IMR-90 (cell line): ENCODE measurements at regions not wholly inside any gene's neighbourhood (a gene's known extent, or its start where the extent isn't known, plus 50 kb on each side); places are given as distances from the start of the nearest gene placed in this dataset.

Experiments used
- ATAC-seq: fragments of 200-7000 bp; cut with Tn5 transposase; 2 replicates; pipeline ENCODE4 v1.9.1; 2020; ENCODE audit warnings: low read depth, mild to moderate bottlenecking, moderate library complexity
- BruUV-seq: library from RNA; stranded (reverse); fragments of 400-500 nt; replicated peaks from 2 replicates; lab custom pipeline; 2021; lab: Mats Ljungman, UMichigan
- CTCF ChIA-PET: fragments of 300-600 bp; formaldehyde crosslinking; extraction: SDS; loops from one replicate; lab custom pipeline; 2021; ENCODE audit warnings: antibody characterized with exemption; lab: Yijun Ruan, JAX
- POLR2A ChIA-PET: fragments of 300-600 bp; sonication (Branson Sonifier 250); formaldehyde crosslinking; loops from one replicate; lab custom pipeline; 2022; ENCODE audit warnings: antibody characterized with exemption; ENCODE audit not compliant: unreplicated experiment; lab: Charles Lee
- DNase-seq: peaks from one replicate; pipeline ENCODE4 v3.0.0; 2013
- H2AFZ ChIP-seq: replicated peaks from 2 replicates; pipeline ENCODE3; 2013; ENCODE audit warnings: low read length, mild to moderate bottlenecking; ENCODE audit not compliant: poor library complexity
- H2AK5ac ChIP-seq: 2 replicates; pipeline ENCODE4 v1.6.1; 2013; ENCODE audit warnings: low read depth, low read length, inconsistent platforms
- H2AK9ac ChIP-seq: replicated peaks from 2 replicates; pipeline ENCODE3; 2013; ENCODE audit warnings: mild to moderate bottlenecking, low read depth, low read length, moderate library complexity; ENCODE audit not compliant: poor library complexity
- H2BK120ac ChIP-seq: 2 replicates; pipeline ENCODE4 v1.6.1; 2013; ENCODE audit warnings: low read depth, low read length, inconsistent platforms
- H2BK15ac ChIP-seq: 3 replicates; pipeline ENCODE4 v1.6.1; 2013; ENCODE audit warnings: low read depth, low read length, inconsistent platforms
- H2BK20ac ChIP-seq: 2 replicates; pipeline ENCODE4 v1.6.1; 2013; ENCODE audit warnings: low read depth, mild to moderate bottlenecking, inconsistent platforms, low read length, moderate library complexity
- H2BK5ac ChIP-seq: 2 replicates; pipeline ENCODE4 v1.6.1; 2013; ENCODE audit warnings: mild to moderate bottlenecking, low read depth, low read length, inconsistent platforms; ENCODE audit not compliant: poor library complexity, severe bottlenecking
- H3K14ac ChIP-seq: replicated peaks from 2 replicates; pipeline ENCODE4 v1.6.1; 2013; ENCODE audit warnings: low read depth, low read length, inconsistent platforms
- H3K18ac ChIP-seq: 2 replicates; pipeline ENCODE4 v1.6.1; 2013; ENCODE audit warnings: low read depth, low read length, control low read depth
- H3K23ac ChIP-seq: 2 replicates; pipeline ENCODE4 v1.6.1; 2013; ENCODE audit warnings: low read depth, low read length, inconsistent platforms
- H3K27ac ChIP-seq: 2 replicates; pipeline ENCODE4 v1.5.1; 2013; ENCODE audit warnings: mild to moderate bottlenecking, control low read depth, low read length; ENCODE audit not compliant: insufficient read depth
- H3K27me3 ChIP-seq: 2 replicates; pipeline ENCODE4 v1.6.1; 2013; ENCODE audit warnings: low read length; ENCODE audit not compliant: control insufficient read depth, insufficient read depth
- H3K36me3 ChIP-seq: 2 replicates; pipeline ENCODE4 v1.6.1; 2013; ENCODE audit warnings: low read length, mixed read lengths; ENCODE audit not compliant: control insufficient read depth, insufficient read depth
- H3K4ac ChIP-seq: 2 replicates; pipeline ENCODE4 v1.6.1; 2013; ENCODE audit warnings: low read depth, low read length, inconsistent platforms
- H3K4me1 ChIP-seq: 2 replicates; pipeline ENCODE4 v1.6.1; 2013; ENCODE audit warnings: low read length, mixed read lengths; ENCODE audit not compliant: control insufficient read depth, insufficient read depth
- H3K4me2 ChIP-seq: 2 replicates; pipeline ENCODE4 v1.6.1; 2013; ENCODE audit warnings: low read depth, mild to moderate bottlenecking, control low read depth, low read length, moderate library complexity
- H3K4me3 ChIP-seq: 2 replicates; pipeline ENCODE4 v1.5.1; 2013; ENCODE audit warnings: low read depth, mild to moderate bottlenecking, control low read depth, low read length, moderate library complexity; ENCODE audit not compliant: insufficient read depth
- H3K56ac ChIP-seq: 2 replicates; pipeline ENCODE4 v1.6.1; 2013; ENCODE audit warnings: low read length, inconsistent platforms; ENCODE audit not compliant: insufficient read depth; ENCODE audit errors: extremely low read depth
- H3K79me1 ChIP-seq, 2 experiments: 2 replicates each; pipeline ENCODE4 v1.6.1; 2013; ENCODE audit warnings: low read length in 2 of 2, inconsistent platforms in 1 of 2, low read depth in 1 of 2
- H3K9ac ChIP-seq: 2 replicates; pipeline ENCODE4 v1.6.1; 2013; ENCODE audit warnings: low read depth, low read length, control low read depth
- H3K9me1 ChIP-seq: 2 replicates; pipeline ENCODE4 v1.6.1; 2013; ENCODE audit warnings: low read length, inconsistent platforms; ENCODE audit not compliant: insufficient read depth
- H3K9me3 ChIP-seq: 2 replicates; pipeline ENCODE4 v1.6.1; 2013; ENCODE audit warnings: low read length; ENCODE audit not compliant: control insufficient read depth, insufficient read depth
- H4K20me1 ChIP-seq: 2 replicates; pipeline ENCODE4 v1.6.1; 2013; ENCODE audit warnings: low read length, inconsistent platforms; ENCODE audit not compliant: insufficient read depth
- H4K5ac ChIP-seq: 2 replicates; pipeline ENCODE4 v1.6.1; 2013; ENCODE audit warnings: mild to moderate bottlenecking, low read depth, low read length, control low read depth
- H4K8ac ChIP-seq, 2 experiments: 2 replicates each; pipeline ENCODE4 v1.6.1; 2013; ENCODE audit warnings: low read depth in 2 of 2, low read length in 2 of 2, control low read depth in 1 of 2, inconsistent platforms in 1 of 2
- H4K91ac ChIP-seq: 2 replicates; pipeline ENCODE4 v1.6.1; 2013; ENCODE audit warnings: low read depth, low read length, inconsistent platforms; ENCODE audit not compliant: insufficient read depth
- BHLHE40 ChIP-seq: fragments of 150-350 bp; IDR thresholded peaks from 2 replicates; pipeline ENCODE4 v1.6.1; 2016; ENCODE audit warnings: mild to moderate bottlenecking, low read depth, low read length
- CEBPB ChIP-seq: IDR thresholded peaks from 2 replicates; pipeline ENCODE4 v1.6.1; 2012; ENCODE audit warnings: low read depth, low read length, improper control_type of control experiment
- CHD1 ChIP-seq: IDR thresholded peaks from 2 replicates; pipeline ENCODE4 v1.6.1; 2012; ENCODE audit warnings: low read depth, low read length, improper control_type of control experiment
- FOS ChIP-seq: fragments of 150-350 bp; IDR thresholded peaks from 2 replicates; pipeline ENCODE4 v1.6.1; 2016; ENCODE audit warnings: low read depth, low read length
- MAFK ChIP-seq: IDR thresholded peaks from 2 replicates; pipeline ENCODE4 v1.6.1; 2012; ENCODE audit warnings: low read depth, low read length, improper control_type of control experiment
- MAZ ChIP-seq: IDR thresholded peaks from 2 replicates; pipeline ENCODE4 v1.6.1; 2012; ENCODE audit warnings: low read depth, mild to moderate bottlenecking, low read length, improper control_type of control experiment, moderate library complexity, borderline replicate concordance
- MXI1 ChIP-seq: IDR thresholded peaks from 2 replicates; pipeline ENCODE4 v1.6.1; 2012; ENCODE audit warnings: low read depth, mild to moderate bottlenecking, low read length, moderate library complexity, borderline replicate concordance
- NFE2L2 ChIP-seq: fragments of 150-350 bp; IDR thresholded peaks from 2 replicates; pipeline ENCODE4 v1.6.1; 2016; ENCODE audit warnings: low read depth, mild to moderate bottlenecking, low read length
- POLR2A ChIP-seq: IDR thresholded peaks from 2 replicates; pipeline ENCODE4 v1.6.1; 2012; ENCODE audit warnings: mild to moderate bottlenecking, low read depth, low read length
- RAD21 ChIP-seq: IDR thresholded peaks from 2 replicates; pipeline ENCODE4 v1.6.1; 2012; ENCODE audit warnings: low read length, improper control_type of control experiment
- RCOR1 ChIP-seq: IDR thresholded peaks from 2 replicates; pipeline ENCODE4 v1.6.1; 2012; ENCODE audit warnings: mild to moderate bottlenecking, low read length, improper control_type of control experiment; ENCODE audit not compliant: insufficient replicate concordance
- RFX5 ChIP-seq: IDR thresholded peaks from 2 replicates; pipeline ENCODE4 v1.8.0; 2012; ENCODE audit warnings: low read depth, mild to moderate bottlenecking, low read length, moderate library complexity
- SMC3 ChIP-seq: fragments of 150-350 bp; IDR thresholded peaks from 2 replicates; pipeline ENCODE4 v1.6.1; 2016; ENCODE audit warnings: low read depth, mild to moderate bottlenecking, antibody characterized with exemption, low read length, moderate library complexity
- WGBS, 2 experiments: methylation state at CpG; one replicate each; pipeline versions ENCODE4 v1.1.5 to v1.1.7; 2013; ENCODE audit warnings: missing lambda C conversion rate in 2 of 2; ENCODE audit not compliant: insufficient read length in 1 of 2; ENCODE audit errors: extremely low coverage in 2 of 2; 5-methylcytosine and 5-hydroxymethylcytosine counted together
- dilution Hi-C: fragments of 300-500 bp; cut with HindIII; formaldehyde crosslinking; loops from one replicate; pipeline ENCODE4 v1.14.3; 2018; ENCODE audit warnings: low sequenced_read_pairs; ENCODE audit not compliant: unreplicated experiment
- in situ Hi-C: fragments of 300-500 bp; cut with MboI; formaldehyde crosslinking; loops from 3 replicates; pipeline ENCODE4 v1.14.3; 2019; ENCODE audit warnings: low sequenced_read_pairs, inconsistent platforms, mixed read lengths
- intact Hi-C: fragments of 100-400 bp; cut with micrococcal nuclease; formaldehyde crosslinking; loops from 2 replicates; pipeline ENCODE4 v1.10.0; 2022
- TF ChIP-seq, protein P1 (sequence below): conservative IDR thresholded peaks from 2 replicates; pipeline ENCODE4 v1.5.1; 2012; ENCODE audit warnings: mild to moderate bottlenecking, low read depth, low read length, improper control_type of control experiment
- TF ChIP-seq, protein P2 (sequence below): fragments of 150-350 bp; IDR thresholded peaks from 2 replicates; pipeline ENCODE4 v1.6.1; 2016; ENCODE audit warnings: low read depth, mild to moderate bottlenecking, low read length, moderate library complexity, borderline replicate concordance
- TF ChIP-seq, protein P3 (sequence below): fragments of 150-350 bp; IDR thresholded peaks from 2 replicates; pipeline ENCODE4 v1.6.1; 2017; ENCODE audit warnings: mild to moderate bottlenecking, antibody characterized with exemption, low read length, low read depth

DNA sequence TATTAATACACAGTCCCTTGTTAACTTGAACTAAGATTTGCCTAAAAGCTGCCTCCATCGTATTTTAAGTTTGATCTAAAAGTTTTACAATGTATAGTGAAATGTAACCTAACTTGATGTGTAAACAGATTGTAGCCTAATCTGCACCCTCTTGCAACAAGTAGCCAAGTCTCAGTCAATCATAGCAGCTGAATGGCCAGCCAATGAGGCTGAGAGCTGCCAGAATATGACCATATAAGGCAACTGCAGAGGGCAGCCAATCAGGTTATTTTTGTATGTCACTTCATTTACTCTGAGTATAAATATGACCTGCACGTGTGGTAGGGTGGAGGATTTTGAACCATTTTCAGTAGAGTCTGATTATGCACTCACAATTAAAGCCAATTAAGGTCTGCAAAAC, 51.2 kb upstream of the SPANXN3 start:
- in situ Hi-C loops = no loop called here
- H4K91ac ChIP-seq = no peak overlapping the region
- no peak overlapping the region for H3K56ac ChIP-seq
- TF ChIP-seq SMC3 (no peak), CEBPB (no peak), CHD1 (no peak), FOS (no peak), BHLHE40 (no peak), RAD21 (no peak), MAZ (no peak), RCOR1 (no peak), NFE2L2 (no peak), RFX5 (no peak), MXI1 (no peak), MAFK (no peak), POLR2A (no peak)
- TF ChIP-seq, protein P1, sequence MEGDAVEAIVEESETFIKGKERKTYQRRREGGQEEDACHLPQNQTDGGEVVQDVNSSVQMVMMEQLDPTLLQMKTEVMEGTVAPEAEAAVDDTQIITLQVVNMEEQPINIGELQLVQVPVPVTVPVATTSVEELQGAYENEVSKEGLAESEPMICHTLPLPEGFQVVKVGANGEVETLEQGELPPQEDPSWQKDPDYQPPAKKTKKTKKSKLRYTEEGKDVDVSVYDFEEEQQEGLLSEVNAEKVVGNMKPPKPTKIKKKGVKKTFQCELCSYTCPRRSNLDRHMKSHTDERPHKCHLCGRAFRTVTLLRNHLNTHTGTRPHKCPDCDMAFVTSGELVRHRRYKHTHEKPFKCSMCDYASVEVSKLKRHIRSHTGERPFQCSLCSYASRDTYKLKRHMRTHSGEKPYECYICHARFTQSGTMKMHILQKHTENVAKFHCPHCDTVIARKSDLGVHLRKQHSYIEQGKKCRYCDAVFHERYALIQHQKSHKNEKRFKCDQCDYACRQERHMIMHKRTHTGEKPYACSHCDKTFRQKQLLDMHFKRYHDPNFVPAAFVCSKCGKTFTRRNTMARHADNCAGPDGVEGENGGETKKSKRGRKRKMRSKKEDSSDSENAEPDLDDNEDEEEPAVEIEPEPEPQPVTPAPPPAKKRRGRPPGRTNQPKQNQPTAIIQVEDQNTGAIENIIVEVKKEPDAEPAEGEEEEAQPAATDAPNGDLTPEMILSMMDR = no peak
- TF ChIP-seq, protein P2, sequence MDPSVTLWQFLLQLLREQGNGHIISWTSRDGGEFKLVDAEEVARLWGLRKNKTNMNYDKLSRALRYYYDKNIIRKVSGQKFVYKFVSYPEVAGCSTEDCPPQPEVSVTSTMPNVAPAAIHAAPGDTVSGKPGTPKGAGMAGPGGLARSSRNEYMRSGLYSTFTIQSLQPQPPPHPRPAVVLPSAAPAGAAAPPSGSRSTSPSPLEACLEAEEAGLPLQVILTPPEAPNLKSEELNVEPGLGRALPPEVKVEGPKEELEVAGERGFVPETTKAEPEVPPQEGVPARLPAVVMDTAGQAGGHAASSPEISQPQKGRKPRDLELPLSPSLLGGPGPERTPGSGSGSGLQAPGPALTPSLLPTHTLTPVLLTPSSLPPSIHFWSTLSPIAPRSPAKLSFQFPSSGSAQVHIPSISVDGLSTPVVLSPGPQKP = no peak
- TF ChIP-seq, protein P3, sequence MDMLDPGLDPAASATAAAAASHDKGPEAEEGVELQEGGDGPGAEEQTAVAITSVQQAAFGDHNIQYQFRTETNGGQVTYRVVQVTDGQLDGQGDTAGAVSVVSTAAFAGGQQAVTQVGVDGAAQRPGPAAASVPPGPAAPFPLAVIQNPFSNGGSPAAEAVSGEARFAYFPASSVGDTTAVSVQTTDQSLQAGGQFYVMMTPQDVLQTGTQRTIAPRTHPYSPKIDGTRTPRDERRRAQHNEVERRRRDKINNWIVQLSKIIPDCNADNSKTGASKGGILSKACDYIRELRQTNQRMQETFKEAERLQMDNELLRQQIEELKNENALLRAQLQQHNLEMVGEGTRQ = no peak
- no peak overlapping the region for H2BK5ac ChIP-seq
- no peaks in the 10 kb centered on the region for H3K79me1 ChIP-seq
- H2BK15ac ChIP-seq = no peak overlapping the region
- CTCF ChIA-PET = no interaction called here
- H3K23ac ChIP-seq = no peak overlapping the region
- H3K9me3 ChIP-seq = peaks cover 3% of the 10 kb centered on the region; the same call in 1 of the 2 replicates
- dilution Hi-C loops = no loop called here
- H2AK5ac ChIP-seq = no peak overlapping the region
- no peak overlapping the region for H4K8ac ChIP-seq
- H3K4me1 ChIP-seq = no peaks in the 10 kb centered on the region
- no peak overlapping the region for H3K4me2 ChIP-seq
- H2AFZ ChIP-seq = no peak overlapping the region
- no peak overlapping the region for H2BK120ac ChIP-seq
- WGBS, 2 experiments = no CpG with 5 or more reads among the region's 2 CpGs
- DNase-seq (no peak), ATAC-seq (no peak)
- no peaks in the 10 kb centered on the region for H3K27me3 ChIP-seq
- no peak overlapping the region for H3K18ac ChIP-seq
- no TSS peak for BruUV-seq
- H3K9ac ChIP-seq = no peak overlapping the region
- no peak overlapping the region for H3K27ac ChIP-seq
- H3K14ac ChIP-seq = no peak overlapping the region
- no peaks in the 10 kb centered on the region for H3K36me3 ChIP-seq
- H4K20me1 ChIP-seq = no peaks in the 10 kb centered on the region
- no peak overlapping the region for H2BK20ac ChIP-seq
- no peak overlapping the region for H3K4me3 ChIP-seq
- POLR2A ChIA-PET = no interaction called here
- H4K5ac ChIP-seq = no peak overlapping the region
- no peaks in the 10 kb centered on the region for H3K9me1 ChIP-seq
- no peak overlapping the region for H2AK9ac ChIP-seq
- H3K4ac ChIP-seq = no peak overlapping the region
- intact Hi-C loops = no loop called here
